CD14-positive monocyte (primary cell): ENCODE measurements at regions not wholly inside any gene's neighbourhood (a gene's known extent, or its start where the extent isn't known, plus 50 kb on each side); places are given as distances from the start of the nearest gene placed in this dataset.

Experiments used
- DNase-seq, 3 donors: peaks; one replicate each; pipeline ENCODE4 v3.0.0-alpha.2; 2011 to 2022
- H2AFZ ChIP-seq: 2 replicates; pipeline ENCODE4 v1.6.0; 2012; ENCODE audit warnings: mild to moderate bottlenecking, low read depth, low read length, inconsistent platforms; ENCODE audit not compliant: insufficient read depth, poor library complexity, severe bottlenecking
- H3K27ac ChIP-seq, 2 donors: 1 replicate in 1 of 2; 2 replicates in 1 of 2; pipeline ENCODE4 v1.5.1; 2012 to 2013; ENCODE audit warnings: low read length in 2 of 2, control low read depth in 1 of 2, inconsistent platforms in 1 of 2, low read depth in 1 of 2, mild to moderate bottlenecking in 1 of 2
- H3K27me3 ChIP-seq, 2 donors: one replicate each; pipeline versions ENCODE4 v1.6.0 to v1.6.1; 2011 to 2013; ENCODE audit warnings: low read length in 2 of 2; ENCODE audit not compliant: control insufficient read depth in 2 of 2, insufficient read depth in 2 of 2
- H3K36me3 ChIP-seq, 2 donors: replicated peaks in 1 of 2; 1 replicate in 1 of 2; 2 replicates in 1 of 2; pipeline versions ENCODE4 v1.5.1 to v1.6.1; 2012 to 2013; ENCODE audit warnings: low read length in 2 of 2, control low read depth in 1 of 2, inconsistent platforms in 1 of 2, mild to moderate bottlenecking in 1 of 2; ENCODE audit not compliant: insufficient read depth in 2 of 2, control insufficient read depth in 1 of 2
- H3K4me1 ChIP-seq, 2 donors: 1 replicate in 1 of 2; 2 replicates in 1 of 2; pipeline versions ENCODE4 v1.5.1 to v1.6.1; 2012 to 2013; ENCODE audit warnings: low read length in 2 of 2, control low read depth in 1 of 2, inconsistent platforms in 1 of 2, mild to moderate bottlenecking in 1 of 2, moderate library complexity in 1 of 2; ENCODE audit not compliant: insufficient read depth in 2 of 2, control insufficient read depth in 1 of 2
- H3K4me2 ChIP-seq: replicated peaks from 2 replicates; pipeline ENCODE3; 2012; ENCODE audit warnings: low read length, moderate library complexity, mild to moderate bottlenecking; ENCODE audit not compliant: poor library complexity, severe bottlenecking; ENCODE audit errors: extremely low read depth
- H3K4me3 ChIP-seq, 3 experiments: fragments of 200-600 bp in 1 of 3; sonication (generic) in 1 of 3; replicated peaks in 1 of 3; 1 replicate in 2 of 3; 2 replicates in 1 of 3; pipeline ENCODE4 v1.5.1; 2011 to 2013; ENCODE audit warnings: low read length in 3 of 3, mild to moderate bottlenecking in 3 of 3, control low read depth in 2 of 3, low read depth in 2 of 3, inconsistent platforms in 1 of 3, moderate library complexity in 1 of 3
- H3K79me2 ChIP-seq: 2 replicates; pipeline ENCODE4 v1.6.0; 2012; ENCODE audit warnings: mild to moderate bottlenecking, control low read depth, inconsistent platforms, low read length, moderate library complexity; ENCODE audit not compliant: insufficient read depth
- H3K9ac ChIP-seq: 2 replicates; pipeline ENCODE4 v1.6.0; 2017; ENCODE audit warnings: low read length, mild to moderate bottlenecking; ENCODE audit not compliant: insufficient read depth, poor library complexity, severe bottlenecking
- H3K9me3 ChIP-seq, 2 donors: replicated peaks in 1 of 2; 1 replicate in 1 of 2; 2 replicates in 1 of 2; pipeline versions ENCODE4 v1.5.1 to v1.6.1; 2012 to 2013; ENCODE audit warnings: low read length in 2 of 2, control low read depth in 1 of 2; ENCODE audit not compliant: control insufficient read depth in 1 of 2, insufficient read depth in 1 of 2
- H4K20me1 ChIP-seq: 2 replicates; pipeline ENCODE4 v1.6.0; 2012; ENCODE audit warnings: mild to moderate bottlenecking, low read length, control low read depth, moderate library complexity; ENCODE audit not compliant: insufficient read depth
- H3K27ac Mint-ChIP-seq, 7 donors: one replicate each; pipeline ENCODE4 v1.8.0; 2020; ENCODE audit warnings: mild to moderate bottlenecking in 7 of 7, mixed read lengths in 7 of 7, moderate library complexity in 6 of 7, inconsistent platforms in 2 of 7
- H3K27me3 Mint-ChIP-seq, 3 donors: one replicate each; pipeline ENCODE4 v1.8.0; 2021 to 2022; ENCODE audit warnings: low read depth in 3 of 3, mild to moderate bottlenecking in 3 of 3, mixed read lengths in 3 of 3, moderate library complexity in 3 of 3, inconsistent platforms in 1 of 3
- H3K36me3 Mint-ChIP-seq, 2 donors: one replicate each; pipeline ENCODE4 v1.8.0; 2020; ENCODE audit warnings: mixed read lengths in 2 of 2, inconsistent platforms in 1 of 2, mild to moderate bottlenecking in 1 of 2
- H3K4me1 Mint-ChIP-seq: one replicate; pipeline ENCODE4 v1.8.0; 2020; ENCODE audit warnings: mild to moderate bottlenecking, mixed read lengths
- H3K4me3 Mint-ChIP-seq, 2 donors: one replicate each; pipeline ENCODE4 v1.8.0; 2020; ENCODE audit warnings: mild to moderate bottlenecking in 2 of 2, mixed read lengths in 2 of 2, moderate library complexity in 1 of 2
- H3K9me3 Mint-ChIP-seq, 7 donors: one replicate each; pipeline ENCODE4 v1.8.0; 2020 to 2022; ENCODE audit warnings: mixed read lengths in 7 of 7, mild to moderate bottlenecking in 6 of 7, moderate library complexity in 6 of 7, inconsistent platforms in 2 of 7
- WGBS: methylation state at CpG from one replicate; pipeline ENCODE4 v1.1.5; 2013; ENCODE audit warnings: missing lambda C conversion rate; ENCODE audit not compliant: insufficient coverage; 5-methylcytosine and 5-hydroxymethylcytosine counted together
- intact Hi-C, 2 donors: fragments of 100-400 bp; cut with micrococcal nuclease; formaldehyde crosslinking; loops; one replicate each; pipeline versions ENCODE4 v1.15.0 to v1.15.1; 2023
- TF ChIP-seq, protein P1 (sequence below): fragments of 200-600 bp; IDR thresholded peaks from one replicate; pipeline ENCODE4 v1.8.0; 2022; ENCODE audit warnings: antibody characterized with exemption, mild to moderate bottlenecking

DNA sequence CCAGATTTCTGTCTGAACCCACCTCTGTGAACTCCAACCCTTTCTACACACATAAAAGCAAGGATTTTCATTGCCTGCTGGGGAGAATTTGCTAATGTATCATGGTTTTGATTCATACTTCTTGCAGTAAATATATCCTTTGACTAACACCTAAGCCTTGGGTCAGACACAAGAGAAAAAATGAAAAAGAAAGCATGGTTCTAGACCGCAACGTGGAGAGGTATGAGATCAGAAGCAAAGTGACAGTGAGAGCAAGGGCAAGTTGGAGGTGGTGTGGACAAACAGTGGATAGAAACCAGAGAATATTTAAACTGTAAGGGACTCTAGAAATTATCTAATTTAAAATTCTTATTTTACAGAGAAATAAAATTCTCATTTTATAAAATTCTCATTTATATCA is 212.9 kb upstream of the SEMA6A start:
- H3K4me3 ChIP-seq = no peak overlapping the region
- Mint-ChIP-seq H3K4me1 (no peaks in the 10 kb centered on the region), H3K27ac (no peak overlapping the region), H3K27me3 (peaks cover 0 to 2% (median under 1%) of the 10 kb centered on the region in 3 donors), H3K4me3 (no peak overlapping the region), H3K36me3 (no peaks in the 10 kb centered on the region), H3K9me3 (peaks cover 7 to 22% (median 15%) of the 10 kb centered on the region in 7 donors)
- H3K9me3 ChIP-seq = peaks cover 0 to 11% of the 10 kb centered on the region in 2 donors
- no peak overlapping the region for H3K27ac ChIP-seq
- H3K4me2 ChIP-seq = no peak overlapping the region
- H4K20me1 ChIP-seq = no peaks in the 10 kb centered on the region
- TF ChIP-seq, protein P1, sequence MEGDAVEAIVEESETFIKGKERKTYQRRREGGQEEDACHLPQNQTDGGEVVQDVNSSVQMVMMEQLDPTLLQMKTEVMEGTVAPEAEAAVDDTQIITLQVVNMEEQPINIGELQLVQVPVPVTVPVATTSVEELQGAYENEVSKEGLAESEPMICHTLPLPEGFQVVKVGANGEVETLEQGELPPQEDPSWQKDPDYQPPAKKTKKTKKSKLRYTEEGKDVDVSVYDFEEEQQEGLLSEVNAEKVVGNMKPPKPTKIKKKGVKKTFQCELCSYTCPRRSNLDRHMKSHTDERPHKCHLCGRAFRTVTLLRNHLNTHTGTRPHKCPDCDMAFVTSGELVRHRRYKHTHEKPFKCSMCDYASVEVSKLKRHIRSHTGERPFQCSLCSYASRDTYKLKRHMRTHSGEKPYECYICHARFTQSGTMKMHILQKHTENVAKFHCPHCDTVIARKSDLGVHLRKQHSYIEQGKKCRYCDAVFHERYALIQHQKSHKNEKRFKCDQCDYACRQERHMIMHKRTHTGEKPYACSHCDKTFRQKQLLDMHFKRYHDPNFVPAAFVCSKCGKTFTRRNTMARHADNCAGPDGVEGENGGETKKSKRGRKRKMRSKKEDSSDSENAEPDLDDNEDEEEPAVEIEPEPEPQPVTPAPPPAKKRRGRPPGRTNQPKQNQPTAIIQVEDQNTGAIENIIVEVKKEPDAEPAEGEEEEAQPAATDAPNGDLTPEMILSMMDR = no peak
- no peaks in the 10 kb centered on the region for H3K4me1 ChIP-seq
- H3K79me2 ChIP-seq = no peaks in the 10 kb centered on the region
- H3K9ac ChIP-seq = no peak overlapping the region
- WGBS = 83% methylated on average over 1 of the region's 2 CpGs
- intact Hi-C loops = no loop called here
- no peaks in the 10 kb centered on the region for H3K27me3 ChIP-seq
- H3K36me3 ChIP-seq = no peaks in the 10 kb centered on the region
- DNase-seq = no peak
- H2AFZ ChIP-seq = no peak overlapping the region

DNA sequence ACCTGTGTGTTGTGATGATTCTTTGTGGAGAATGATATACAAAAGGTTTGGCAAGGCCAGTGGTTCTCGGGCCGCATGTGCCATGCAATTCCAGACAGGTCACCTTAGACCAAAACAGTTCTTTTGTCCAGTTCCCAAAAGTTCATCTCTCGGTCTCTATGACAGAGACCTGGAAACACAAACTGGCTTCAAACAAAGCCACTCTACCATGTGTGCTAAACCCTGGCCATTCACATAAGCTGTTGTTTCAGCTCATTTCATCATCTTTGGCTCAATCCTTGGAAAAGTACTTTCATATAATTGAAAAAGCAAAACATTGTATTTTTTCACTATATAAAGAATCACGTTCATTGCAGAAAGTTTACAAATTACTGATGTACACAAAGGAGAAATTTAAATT is 210.5 kb upstream of the SEMA6A start:
- no peak for DNase-seq
- no peak overlapping the region for H3K27ac ChIP-seq
- no peaks in the 10 kb centered on the region for H3K36me3 ChIP-seq
- H4K20me1 ChIP-seq = no peaks in the 10 kb centered on the region
- H3K4me3 ChIP-seq = no peak overlapping the region
- Mint-ChIP-seq H3K27ac (no peak overlapping the region), H3K36me3 (no peaks in the 10 kb centered on the region), H3K4me3 (no peak overlapping the region), H3K4me1 (no peaks in the 10 kb centered on the region), H3K27me3 (peaks cover 0 to 2% (median 1%) of the 10 kb centered on the region in 3 donors), H3K9me3 (peaks cover 7 to 29% (median 14%) of the 10 kb centered on the region in 7 donors)
- 91% methylated on average over 3 of the region's 4 CpGs for WGBS
- H2AFZ ChIP-seq = no peak overlapping the region
- H3K9ac ChIP-seq = no peak overlapping the region
- no peaks in the 10 kb centered on the region for H3K79me2 ChIP-seq
- H3K4me2 ChIP-seq = no peak overlapping the region
- intact Hi-C loops = no loop called here
- H3K4me1 ChIP-seq = no peaks in the 10 kb centered on the region
- H3K27me3 ChIP-seq = no peaks in the 10 kb centered on the region
- TF ChIP-seq, protein P1 = no peak
- H3K9me3 ChIP-seq = peaks cover 0 to 15% of the 10 kb centered on the region in 2 donors
